A673 (cell line): ENCODE measurements at regions not wholly inside any gene's neighbourhood (a gene's known extent, or its start where the extent isn't known, plus 50 kb on each side); places are given as distances from the start of the nearest gene placed in this dataset.

Experiments used
- EZH2 ChIP-seq: fragments of 200-600 bp; sonication (generic); IDR thresholded peaks from 2 replicates; pipeline ENCODE4 v1.6.1; 2017; ENCODE audit warnings: borderline replicate concordance, low read depth, mild to moderate bottlenecking, mixed read lengths, antibody characterized with exemption, low read length; ENCODE audit not compliant: poor library complexity, severe bottlenecking
- TF ChIP-seq, protein P1 (sequence below): fragments of 300-800, 200-600 bp; sonication (generic); conservative IDR thresholded peaks from 2 replicates; pipeline ENCODE4 v1.5.1; 2017; ENCODE audit warnings: low read depth, mild to moderate bottlenecking, antibody characterized with exemption, low read length, moderate library complexity, mixed read lengths

DNA sequence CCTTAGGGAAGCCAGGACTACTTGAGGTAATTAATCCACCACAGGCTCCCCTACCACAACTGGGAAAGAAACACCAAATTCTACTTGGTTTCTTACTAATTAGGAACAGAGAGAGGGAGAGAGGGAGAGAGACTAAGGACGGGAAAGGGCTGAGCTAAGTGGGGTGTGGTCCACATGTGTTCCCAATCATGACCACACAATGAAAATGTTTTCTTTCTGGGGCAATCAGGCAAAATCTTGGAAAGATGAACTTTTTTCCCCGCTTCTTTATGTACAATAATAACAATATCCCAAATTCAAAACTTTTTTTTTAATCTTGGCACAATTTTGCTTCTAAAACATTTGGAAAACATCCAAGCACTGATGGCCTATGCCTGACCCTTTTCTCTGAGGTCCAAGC, 734.4 kb downstream of the MAFB start:
- TF ChIP-seq, protein P1, sequence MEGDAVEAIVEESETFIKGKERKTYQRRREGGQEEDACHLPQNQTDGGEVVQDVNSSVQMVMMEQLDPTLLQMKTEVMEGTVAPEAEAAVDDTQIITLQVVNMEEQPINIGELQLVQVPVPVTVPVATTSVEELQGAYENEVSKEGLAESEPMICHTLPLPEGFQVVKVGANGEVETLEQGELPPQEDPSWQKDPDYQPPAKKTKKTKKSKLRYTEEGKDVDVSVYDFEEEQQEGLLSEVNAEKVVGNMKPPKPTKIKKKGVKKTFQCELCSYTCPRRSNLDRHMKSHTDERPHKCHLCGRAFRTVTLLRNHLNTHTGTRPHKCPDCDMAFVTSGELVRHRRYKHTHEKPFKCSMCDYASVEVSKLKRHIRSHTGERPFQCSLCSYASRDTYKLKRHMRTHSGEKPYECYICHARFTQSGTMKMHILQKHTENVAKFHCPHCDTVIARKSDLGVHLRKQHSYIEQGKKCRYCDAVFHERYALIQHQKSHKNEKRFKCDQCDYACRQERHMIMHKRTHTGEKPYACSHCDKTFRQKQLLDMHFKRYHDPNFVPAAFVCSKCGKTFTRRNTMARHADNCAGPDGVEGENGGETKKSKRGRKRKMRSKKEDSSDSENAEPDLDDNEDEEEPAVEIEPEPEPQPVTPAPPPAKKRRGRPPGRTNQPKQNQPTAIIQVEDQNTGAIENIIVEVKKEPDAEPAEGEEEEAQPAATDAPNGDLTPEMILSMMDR: no peak
- TF ChIP-seq EZH2: no peak
